CD4-positive, CD25-positive, alpha-beta regulatory T cell (primary cell): ENCODE measurements at regions not wholly inside any gene's neighbourhood (a gene's known extent, or its start where the extent isn't known, plus 50 kb on each side); places are given as distances from the start of the nearest gene placed in this dataset.

Experiments used
- ATAC-seq, 2 donors: fragments of 150-1000 bp; cut with Tn5 transposase; one replicate each; pipeline ENCODE4 v1.10.0; 2021; ENCODE audit warnings: low read depth in 2 of 2, moderate number of reproducible peaks in 2 of 2, moderate library complexity in 1 of 2
- DNase-seq, 3 donors: peaks; one replicate each; pipeline versions ENCODE4 v3.0.0 to v3.0.0-alpha.2; 2012 to 2022; ENCODE audit warnings: mixed read lengths in 1 of 3
- H3K27ac ChIP-seq: one replicate; pipeline ENCODE4 v1.7.0; 2013; ENCODE audit warnings: mild to moderate bottlenecking, low read length; ENCODE audit not compliant: insufficient read depth, poor library complexity, severe bottlenecking
- H3K27me3 ChIP-seq: one replicate; pipeline ENCODE4 v1.7.0; 2013; ENCODE audit warnings: low read length; ENCODE audit not compliant: control insufficient read depth, insufficient read depth
- H3K36me3 ChIP-seq: one replicate; pipeline ENCODE4 v1.7.0; 2013; ENCODE audit warnings: mild to moderate bottlenecking, low read length, moderate library complexity; ENCODE audit not compliant: control insufficient read depth, insufficient read depth
- H3K4me1 ChIP-seq: 2 replicates; pipeline ENCODE4 v1.7.0; 2013; ENCODE audit warnings: mild to moderate bottlenecking, low read length; ENCODE audit not compliant: insufficient read depth, control insufficient read depth, poor library complexity, severe bottlenecking
- H3K4me3 ChIP-seq: one replicate; pipeline ENCODE4 v1.7.0; 2013; ENCODE audit warnings: low read depth, mild to moderate bottlenecking, low read length, moderate library complexity
- H3K9me3 ChIP-seq, 2 experiments: 1 replicate in 1 of 2; 2 replicates in 1 of 2; pipeline ENCODE4 v1.7.0; 2013; ENCODE audit warnings: low read length in 2 of 2, mild to moderate bottlenecking in 1 of 2, moderate library complexity in 1 of 2; ENCODE audit not compliant: control insufficient read depth in 2 of 2
- H3K27ac Mint-ChIP-seq, 3 donors: one replicate each; pipeline ENCODE4 v1.8.0; 2020 to 2022; ENCODE audit warnings: mild to moderate bottlenecking in 3 of 3, mixed read lengths in 3 of 3, moderate library complexity in 2 of 3
- H3K27me3 Mint-ChIP-seq: one replicate; pipeline ENCODE4 v1.8.0; 2022; ENCODE audit warnings: mild to moderate bottlenecking, mixed read lengths
- H3K36me3 Mint-ChIP-seq: one replicate; pipeline ENCODE4 v1.8.0; 2020; ENCODE audit warnings: mixed read lengths
- H3K4me1 Mint-ChIP-seq, 4 donors: one replicate each; pipeline ENCODE4 v1.8.0; 2020 to 2022; ENCODE audit warnings: mixed read lengths in 4 of 4, mild to moderate bottlenecking in 1 of 4
- H3K4me3 Mint-ChIP-seq, 4 donors: one replicate each; pipeline ENCODE4 v1.8.0; 2020 to 2022; ENCODE audit warnings: mild to moderate bottlenecking in 4 of 4, mixed read lengths in 4 of 4, moderate library complexity in 3 of 4
- H3K9me3 Mint-ChIP-seq, 7 donors: one replicate each; pipeline ENCODE4 v1.8.0; 2020 to 2022; ENCODE audit warnings: mixed read lengths in 7 of 7, mild to moderate bottlenecking in 3 of 7, moderate library complexity in 2 of 7

- Mint-ChIP-seq H3K27ac (no peak overlapping the region), H3K4me3 (no peak overlapping the region), H3K36me3 (no peaks in the 10 kb centered on the region)
These were observed 806.3 kb downstream of the PDHA2 start for GRCh38 chr4:96646146-96646545.

GRCh38 chr4:96649536-96649935, 809.6 kb downstream of the PDHA2 start:
- H3K27me3 Mint-ChIP-seq: no peaks in the 10 kb centered on the region

More at GRCh38 chr4:96646146-96646545, 806.3 kb downstream of the PDHA2 start:
- Histone ChIP-seq H3K4me1 (no peaks in the 10 kb centered on the region), H3K9me3 (no peaks in the 10 kb centered on the region), H3K36me3 (no peaks in the 10 kb centered on the region), H3K4me3 (no peak overlapping the region), H3K27me3 (no peaks in the 10 kb centered on the region), H3K27ac (no peak overlapping the region)
- no peak for DNase-seq
- no peak for ATAC-seq
- no peaks in the 10 kb centered on the region for H3K27me3 Mint-ChIP-seq
- H3K9me3 Mint-ChIP-seq: peaks cover 0 to 18% (median 5%) of the 10 kb centered on the region in 7 donors
- no peaks in the 10 kb centered on the region for H3K4me1 Mint-ChIP-seq

DNA sequence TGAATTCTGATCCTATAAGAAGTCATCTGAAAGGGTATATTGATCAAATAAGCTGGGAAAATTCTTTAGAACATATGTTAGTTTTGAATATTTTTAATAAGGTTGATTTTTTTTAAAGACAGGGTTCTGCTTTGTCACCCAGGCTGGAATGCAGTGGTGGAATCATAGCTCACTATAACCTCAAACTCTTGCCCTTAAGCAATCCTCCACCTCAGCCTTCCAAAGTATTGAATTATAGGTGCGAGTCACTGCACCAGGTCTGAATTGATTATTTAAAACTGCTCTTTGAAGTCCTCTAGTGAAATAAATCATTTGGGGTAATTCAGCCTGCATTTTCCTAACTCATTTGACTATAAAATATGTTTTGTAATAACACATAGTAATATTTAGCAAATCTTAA, 812.3 kb downstream of the PDHA2 start:
- Histone ChIP-seq H3K9me3 (no peaks in the 10 kb centered on the region), H3K4me1 (no peaks in the 10 kb centered on the region), H3K36me3 (no peaks in the 10 kb centered on the region), H3K27ac (no peak overlapping the region), H3K27me3 (no peaks in the 10 kb centered on the region), H3K4me3 (no peak overlapping the region)
- Mint-ChIP-seq H3K27me3 (no peaks in the 10 kb centered on the region), H3K27ac (no peak overlapping the region), H3K4me1 (no peaks in the 10 kb centered on the region), H3K36me3 (no peaks in the 10 kb centered on the region), H3K9me3 (peaks cover 0 to 12% (median 3%) of the 10 kb centered on the region in 7 donors), H3K4me3 (no peak overlapping the region)
- no peak for DNase-seq
- no peak for ATAC-seq

More at GRCh38 chr4:96649536-96649935, 809.6 kb downstream of the PDHA2 start:
- Mint-ChIP-seq H3K36me3 (no peaks in the 10 kb centered on the region), H3K4me3 (no peak overlapping the region), H3K9me3 (peaks cover 0 to 10% (median 4%) of the 10 kb centered on the region in 7 donors), H3K27ac (no peak overlapping the region), H3K4me1 (no peaks in the 10 kb centered on the region)
- Histone ChIP-seq H3K4me3 (no peak overlapping the region), H3K9me3 (no peaks in the 10 kb centered on the region), H3K4me1 (no peaks in the 10 kb centered on the region), H3K36me3 (no peaks in the 10 kb centered on the region), H3K27me3 (no peaks in the 10 kb centered on the region), H3K27ac (no peak overlapping the region)
- ATAC-seq (no peak), DNase-seq (no peak)

- Mint-ChIP-seq H3K4me1 (no peaks in the 10 kb centered on the region), H3K27me3 (no peaks in the 10 kb centered on the region), H3K9me3 (peaks cover 0 to 8% (median 2%) of the 10 kb centered on the region in 7 donors), H3K4me3 (no peak overlapping the region), H3K36me3 (no peaks in the 10 kb centered on the region), H3K27ac (no peak overlapping the region)
- H3K4me1 ChIP-seq: no peaks in the 10 kb centered on the region
- H3K4me3 ChIP-seq: no peak overlapping the region
- DNase-seq (no peak), ATAC-seq (no peak)
- H3K36me3 ChIP-seq: no peaks in the 10 kb centered on the region
- H3K27me3 ChIP-seq: no peaks in the 10 kb centered on the region
- no peak overlapping the region for H3K27ac ChIP-seq
- no peaks in the 10 kb centered on the region for H3K9me3 ChIP-seq
These were observed 812.9 kb downstream of the PDHA2 start for GRCh38 chr4:96652821-96653220.

DNA sequence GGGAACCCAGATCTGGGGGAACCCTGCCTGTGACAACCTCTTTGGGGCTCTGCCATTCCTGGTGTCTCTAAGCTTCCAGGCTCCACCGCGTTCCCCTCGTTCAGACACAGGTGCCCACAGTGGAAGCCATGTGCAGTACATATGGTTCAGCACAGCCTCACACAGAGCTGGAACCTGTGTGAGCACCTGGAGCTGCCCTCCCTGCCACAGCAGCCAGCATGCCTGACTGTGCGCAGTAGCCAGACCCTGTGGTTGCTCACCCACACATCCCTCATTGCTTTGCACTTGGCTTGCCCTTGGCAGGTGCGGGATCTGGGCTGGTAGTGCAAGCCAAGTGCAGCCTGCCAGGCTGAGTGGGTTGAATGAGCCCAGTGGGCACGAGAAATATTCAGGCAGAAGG, 814.2 kb downstream of the PDHA2 start:
- H3K36me3 ChIP-seq: no peaks in the 10 kb centered on the region
- no peak overlapping the region for H3K4me3 ChIP-seq
- no peaks in the 10 kb centered on the region for H3K27me3 ChIP-seq
- Mint-ChIP-seq H3K4me1 (no peaks in the 10 kb centered on the region), H3K36me3 (no peaks in the 10 kb centered on the region), H3K27me3 (no peaks in the 10 kb centered on the region), H3K9me3 (peaks cover 0 to 6% (median 2%) of the 10 kb centered on the region in 7 donors), H3K4me3 (no peak overlapping the region), H3K27ac (no peak overlapping the region)
- no peaks in the 10 kb centered on the region for H3K9me3 ChIP-seq
- no peak overlapping the region for H3K27ac ChIP-seq
- ATAC-seq (no peak), DNase-seq (no peak)
- no peaks in the 10 kb centered on the region for H3K4me1 ChIP-seq

DNA sequence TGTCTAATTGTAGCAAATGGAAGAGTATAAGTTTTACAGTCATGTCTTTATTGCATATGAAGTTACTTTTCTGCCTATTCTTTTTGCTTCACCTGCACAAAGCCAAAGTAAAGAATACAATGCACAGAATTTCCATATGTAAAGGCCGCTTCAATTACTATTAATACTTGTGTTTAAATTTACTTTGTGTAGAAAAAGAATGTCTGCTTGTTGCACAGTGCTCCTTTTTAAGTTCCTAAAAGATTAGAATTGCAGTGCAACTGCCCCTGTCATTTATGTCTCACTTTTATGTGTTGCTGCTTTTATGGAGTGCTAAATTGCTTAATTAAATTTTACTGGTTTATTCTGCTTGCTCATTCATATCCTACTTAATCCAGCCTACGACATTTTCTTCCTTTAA, 830.5 kb downstream of the PDHA2 start:
- no peak overlapping the region for H3K27ac ChIP-seq
- ATAC-seq (no peak), DNase-seq (no peak)
- no peaks in the 10 kb centered on the region for H3K4me1 Mint-ChIP-seq
- H3K4me3 Mint-ChIP-seq: no peak overlapping the region
- peaks cover 0 to 3% (median 0%) of the 10 kb centered on the region in 7 donors for H3K9me3 Mint-ChIP-seq
- H3K36me3 Mint-ChIP-seq: no peaks in the 10 kb centered on the region
- H3K9me3 ChIP-seq: no peaks in the 10 kb centered on the region
- H3K4me3 ChIP-seq: no peak overlapping the region
- no peaks in the 10 kb centered on the region for H3K27me3 Mint-ChIP-seq
- no peaks in the 10 kb centered on the region for H3K36me3 ChIP-seq
- no peak overlapping the region for H3K27ac Mint-ChIP-seq
- H3K27me3 ChIP-seq: no peaks in the 10 kb centered on the region
- H3K4me1 ChIP-seq: no peaks in the 10 kb centered on the region

DNA sequence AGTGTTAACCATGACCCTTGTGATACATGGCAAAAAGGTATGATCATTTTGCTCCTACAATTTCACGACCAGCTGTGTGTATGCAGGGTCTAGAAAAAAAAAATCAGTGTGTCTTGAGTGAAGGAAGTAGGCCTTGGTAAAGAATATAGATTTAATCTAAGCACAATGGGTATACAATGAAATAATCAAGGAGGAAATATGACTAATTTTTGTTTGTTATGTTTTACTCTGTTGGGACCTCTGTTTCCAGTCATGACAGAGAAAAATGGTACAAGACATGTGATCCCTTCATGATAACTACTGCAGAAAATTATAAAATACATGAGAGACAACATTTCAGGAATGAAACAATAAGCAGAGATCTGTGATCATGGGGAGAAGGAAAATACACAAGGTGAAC, 835.5 kb downstream of the PDHA2 start:
- Mint-ChIP-seq H3K27ac (no peak overlapping the region), H3K27me3 (no peaks in the 10 kb centered on the region), H3K4me3 (no peak overlapping the region), H3K9me3 (peaks cover 0 to 4% (median 2%) of the 10 kb centered on the region in 7 donors), H3K4me1 (no peaks in the 10 kb centered on the region), H3K36me3 (no peaks in the 10 kb centered on the region)
- H3K4me1 ChIP-seq: no peaks in the 10 kb centered on the region
- no peaks in the 10 kb centered on the region for H3K27me3 ChIP-seq
- H3K9me3 ChIP-seq: no peaks in the 10 kb centered on the region
- ATAC-seq (no peak), DNase-seq (no peak)
- H3K36me3 ChIP-seq: no peaks in the 10 kb centered on the region
- no peak overlapping the region for H3K27ac ChIP-seq
- no peak overlapping the region for H3K4me3 ChIP-seq

DNA sequence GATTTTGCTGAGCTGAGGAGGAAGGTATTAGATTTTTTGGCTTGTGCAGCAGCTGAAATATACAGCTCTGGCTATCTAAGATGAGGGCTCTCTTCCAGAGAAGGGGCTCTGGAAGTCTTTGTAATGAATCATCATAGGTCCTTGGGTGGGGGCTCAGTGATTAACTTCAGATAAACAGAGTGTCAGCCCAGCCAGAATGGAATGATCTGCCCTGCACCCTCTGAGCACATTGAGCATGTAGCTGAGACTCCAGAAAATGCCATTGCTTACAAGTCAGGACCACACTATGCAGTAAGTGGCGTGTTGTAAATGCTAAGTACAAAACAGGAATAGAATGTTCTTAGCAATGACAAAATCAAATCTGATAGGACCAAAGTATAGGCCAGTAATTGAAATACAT, 836.0 kb downstream of the PDHA2 start:
- H3K36me3 Mint-ChIP-seq: no peaks in the 10 kb centered on the region
- H3K4me3 ChIP-seq: no peak overlapping the region
- H3K27ac Mint-ChIP-seq: no peak overlapping the region
- no peaks in the 10 kb centered on the region for H3K4me1 ChIP-seq
- ATAC-seq (no peak), DNase-seq (no peak)
- no peak overlapping the region for H3K27ac ChIP-seq
- H3K9me3 Mint-ChIP-seq: peaks cover 0 to 4% (median 2%) of the 10 kb centered on the region in 7 donors
- H3K27me3 ChIP-seq: no peaks in the 10 kb centered on the region
- H3K4me3 Mint-ChIP-seq: no peak overlapping the region
- no peaks in the 10 kb centered on the region for H3K4me1 Mint-ChIP-seq
- H3K36me3 ChIP-seq: no peaks in the 10 kb centered on the region
- no peaks in the 10 kb centered on the region for H3K9me3 ChIP-seq
- H3K27me3 Mint-ChIP-seq: no peaks in the 10 kb centered on the region
